A549 (cell line): ENCODE measurements at regions not wholly inside any gene's neighbourhood (a gene's known extent, or its start where the extent isn't known, plus 50 kb on each side); places are given as distances from the start of the nearest gene placed in this dataset.

Experiments
- EHMT2 ChIP-seq: fragments of 200-600 bp; sonication (generic); IDR thresholded peaks from 2 replicates; pipeline ENCODE4 v1.6.1; 2016; ENCODE audit warnings: antibody characterized with exemption, low read depth, mild to moderate bottlenecking, moderate library complexity
- EP300 ChIP-seq, 2 experiments: fragments of >200 bp; sonication (Bioruptor Twin); formaldehyde crosslinking; IDR thresholded peaks; 2 replicates in 1 of 2; 3 replicates in 1 of 2; pipeline ENCODE4 v1.6.1; 2016 to 2017
- NFE2L2 ChIP-seq: fragments of 150-350 bp; conservative IDR thresholded peaks from 2 replicates; pipeline ENCODE4 v1.6.1; 2014; ENCODE audit warnings: low read length
- PHF8 ChIP-seq: fragments of 200-600 bp; sonication (generic); IDR thresholded peaks from 2 replicates; pipeline ENCODE4 v1.6.1; 2016; ENCODE audit warnings: low read depth, mild to moderate bottlenecking, antibody characterized with exemption, moderate library complexity, borderline replicate concordance
- POLR2A ChIP-seq: IDR thresholded peaks from 2 replicates; pipeline ENCODE4 v1.6.1; 2012; ENCODE audit warnings: mild to moderate bottlenecking, low read length
- RARB ChIP-seq: fragments of 250-450 bp; sonication (Bioruptor Pico); IDR thresholded peaks from 2 replicates; pipeline ENCODE4 v1.8.0; 2021; ENCODE audit warnings: mild to moderate bottlenecking, moderate library complexity
- RCOR1 ChIP-seq: fragments of 150-350 bp; IDR thresholded peaks from 2 replicates; pipeline ENCODE4 v1.6.1; 2014; ENCODE audit warnings: antibody characterized with exemption, low read length, low read depth
- RFX5 ChIP-seq: fragments of 450-650 bp; IDR thresholded peaks from 2 replicates; pipeline ENCODE4 v1.7.1; 2014; ENCODE audit warnings: antibody characterized with exemption, mild to moderate bottlenecking, moderate library complexity
- RNF2 ChIP-seq: fragments of 200-600 bp; sonication (generic); IDR thresholded peaks from 2 replicates; pipeline ENCODE4 v1.6.1; 2016; ENCODE audit warnings: low read depth, mild to moderate bottlenecking, antibody characterized with exemption, moderate library complexity, borderline replicate concordance
- TF ChIP-seq, protein P1 (sequence below): fragments of >200 bp; sonication (Bioruptor Twin); formaldehyde crosslinking; IDR thresholded peaks from 3 replicates; pipeline ENCODE4 v1.5.1; 2016
- TF ChIP-seq, protein P2 (sequence below): IDR thresholded peaks from 2 replicates; pipeline ENCODE4 v1.6.1; 2012

DNA sequence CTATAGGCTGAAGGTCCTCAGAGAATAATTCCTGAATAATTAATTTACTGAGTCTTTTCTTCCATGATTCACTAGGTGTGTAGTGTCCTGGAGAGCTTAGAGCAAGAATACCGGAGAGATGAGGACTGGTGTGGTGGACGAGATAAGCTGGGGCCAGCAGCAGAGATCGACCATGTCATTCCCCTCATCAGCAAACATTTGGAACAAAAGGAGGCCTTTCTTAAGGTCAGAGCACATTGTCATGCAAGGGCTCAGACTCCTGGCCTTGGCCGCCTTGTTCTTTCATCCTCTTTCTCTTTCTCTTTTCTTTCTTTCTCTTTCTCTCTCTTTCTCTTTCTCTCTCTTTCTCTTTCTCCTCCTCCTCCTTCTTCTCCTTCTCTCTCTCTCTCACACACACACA, 291.4 kb upstream of the UMPS start:
- no peak for TF ChIP-seq EP300 (IDR thresholded peaks at IDR 0.05)
- TF ChIP-seq, protein P1, sequence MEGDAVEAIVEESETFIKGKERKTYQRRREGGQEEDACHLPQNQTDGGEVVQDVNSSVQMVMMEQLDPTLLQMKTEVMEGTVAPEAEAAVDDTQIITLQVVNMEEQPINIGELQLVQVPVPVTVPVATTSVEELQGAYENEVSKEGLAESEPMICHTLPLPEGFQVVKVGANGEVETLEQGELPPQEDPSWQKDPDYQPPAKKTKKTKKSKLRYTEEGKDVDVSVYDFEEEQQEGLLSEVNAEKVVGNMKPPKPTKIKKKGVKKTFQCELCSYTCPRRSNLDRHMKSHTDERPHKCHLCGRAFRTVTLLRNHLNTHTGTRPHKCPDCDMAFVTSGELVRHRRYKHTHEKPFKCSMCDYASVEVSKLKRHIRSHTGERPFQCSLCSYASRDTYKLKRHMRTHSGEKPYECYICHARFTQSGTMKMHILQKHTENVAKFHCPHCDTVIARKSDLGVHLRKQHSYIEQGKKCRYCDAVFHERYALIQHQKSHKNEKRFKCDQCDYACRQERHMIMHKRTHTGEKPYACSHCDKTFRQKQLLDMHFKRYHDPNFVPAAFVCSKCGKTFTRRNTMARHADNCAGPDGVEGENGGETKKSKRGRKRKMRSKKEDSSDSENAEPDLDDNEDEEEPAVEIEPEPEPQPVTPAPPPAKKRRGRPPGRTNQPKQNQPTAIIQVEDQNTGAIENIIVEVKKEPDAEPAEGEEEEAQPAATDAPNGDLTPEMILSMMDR = no peak
- TF ChIP-seq RARB = no peak
- TF ChIP-seq RFX5 = no peak
- TF ChIP-seq RCOR1 = no peak
- no peak for TF ChIP-seq RNF2
- TF ChIP-seq, protein P2, sequence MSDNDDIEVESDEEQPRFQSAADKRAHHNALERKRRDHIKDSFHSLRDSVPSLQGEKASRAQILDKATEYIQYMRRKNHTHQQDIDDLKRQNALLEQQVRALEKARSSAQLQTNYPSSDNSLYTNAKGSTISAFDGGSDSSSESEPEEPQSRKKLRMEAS = no peak
- no peak for TF ChIP-seq NFE2L2
- TF ChIP-seq PHF8 = no peak
- TF ChIP-seq EHMT2 = no peak
- no peak for TF ChIP-seq POLR2A
